Panc1 (cell line): ENCODE measurements at regions not wholly inside any gene's neighbourhood (a gene's known extent, or its start where the extent isn't known, plus 50 kb on each side); places are given as distances from the start of the nearest gene placed in this dataset.

Source experiments
- CTCF ChIP-seq: fragments of 450-650 bp; IDR thresholded peaks from 2 replicates; pipeline ENCODE4 v1.5.1; 2017; ENCODE audit warnings: mild to moderate bottlenecking
- POLR2AphosphoS5 ChIP-seq: IDR thresholded peaks from 2 replicates; pipeline ENCODE4 v1.6.1; 2012; ENCODE audit warnings: mild to moderate bottlenecking, low read depth, low read length, moderate library complexity
- REST ChIP-seq, 2 experiments: IDR thresholded peaks; 2 replicates each; pipeline ENCODE4 v1.6.1; 2011 to 2012; ENCODE audit warnings: low read depth in 2 of 2, control low read depth in 1 of 2, low read length in 1 of 2, mild to moderate bottlenecking in 1 of 2, moderate library complexity in 1 of 2; ENCODE audit not compliant: insufficient read depth in 1 of 2
- SIN3A ChIP-seq: IDR thresholded peaks from 2 replicates; pipeline ENCODE4 v1.6.1; 2012; ENCODE audit warnings: low read depth, mild to moderate bottlenecking, low read length, moderate library complexity, borderline replicate concordance; ENCODE audit not compliant: insufficient read depth

- TF ChIP-seq CTCF (no peak), POLR2AphosphoS5 (no peak), REST (IDR thresholded peaks at IDR 0.05; ENCODE audit: insufficient read depth in 1 of 2, low read depth in 2 of 2, low read length in 1 of 2) (no peak), SIN3A (no peak)
Observed at GRCh38 chr2:62573137-62573731, 67.2 kb upstream of the TMEM17 start.
